Activated CD4-positive, alpha-beta T cell treated with anti-CD3 and anti-CD28 coated beads, Interleukin-2, amount 50 U/mL, for 24 hours (primary cell): ENCODE measurements at regions not wholly inside any gene's neighbourhood (a gene's known extent, or its start where the extent isn't known, plus 50 kb on each side); places are given as distances from the start of the nearest gene placed in this dataset.

Source experiments
- DNase-seq, 2 donors: peaks; one replicate each; pipeline ENCODE4 v3.0.0-alpha.2; 2020; ENCODE audit warnings: low read depth in 1 of 2, low spot score in 1 of 2

- DNase-seq, result no peak
Measured at GRCh38 chr7:69130396-69130795, 467.9 kb upstream of the AUTS2 start.

GRCh38 chr7:69134316-69134715, 464.0 kb upstream of the AUTS2 start:
- DNase-seq, result no peak

- DNase-seq, result no peak
Measured at GRCh38 chr7:69147631-69148030, 450.6 kb upstream of the AUTS2 start.

GRCh38 chr7:69149804-69150782, 448.2 kb upstream of the AUTS2 start:
- DNase-seq, result no peak

- DNase-seq, result no peak
Measured at GRCh38 chr7:69162326-69162725, 435.9 kb upstream of the AUTS2 start.

DNA sequence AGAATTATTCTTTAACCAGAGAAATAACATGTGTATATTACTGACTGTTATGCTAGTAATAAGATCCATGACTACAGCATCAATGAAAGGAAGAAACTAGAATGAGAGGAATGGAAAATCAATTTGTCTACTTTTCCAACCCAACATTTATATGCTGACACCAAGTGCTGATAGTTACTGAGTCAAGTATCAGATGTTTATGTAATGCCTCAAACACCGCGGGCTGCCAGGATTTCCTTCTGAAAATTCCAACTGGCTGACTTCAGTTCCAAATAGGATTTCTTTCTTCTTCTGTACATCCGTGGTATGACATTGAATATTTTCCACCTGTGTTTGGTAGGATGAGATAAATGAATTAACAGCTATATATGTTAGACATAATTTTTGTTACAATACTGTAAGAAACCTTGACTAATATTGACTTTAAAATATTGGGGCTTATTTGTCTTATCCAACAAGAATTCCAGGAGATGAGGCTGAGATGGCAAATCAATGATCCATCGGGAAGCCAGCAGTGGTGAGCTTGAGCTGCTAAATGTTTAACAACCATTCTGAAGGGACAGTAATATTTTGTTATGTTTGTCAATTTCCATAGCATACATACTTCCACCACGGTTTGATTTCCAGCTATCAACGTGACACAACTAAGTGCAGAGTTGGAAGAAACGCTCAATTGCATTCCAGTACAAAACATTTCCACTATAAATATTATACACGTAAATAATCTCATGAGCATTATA, 435.2 kb upstream of the AUTS2 start:
- DNase-seq, result no peak

DNA sequence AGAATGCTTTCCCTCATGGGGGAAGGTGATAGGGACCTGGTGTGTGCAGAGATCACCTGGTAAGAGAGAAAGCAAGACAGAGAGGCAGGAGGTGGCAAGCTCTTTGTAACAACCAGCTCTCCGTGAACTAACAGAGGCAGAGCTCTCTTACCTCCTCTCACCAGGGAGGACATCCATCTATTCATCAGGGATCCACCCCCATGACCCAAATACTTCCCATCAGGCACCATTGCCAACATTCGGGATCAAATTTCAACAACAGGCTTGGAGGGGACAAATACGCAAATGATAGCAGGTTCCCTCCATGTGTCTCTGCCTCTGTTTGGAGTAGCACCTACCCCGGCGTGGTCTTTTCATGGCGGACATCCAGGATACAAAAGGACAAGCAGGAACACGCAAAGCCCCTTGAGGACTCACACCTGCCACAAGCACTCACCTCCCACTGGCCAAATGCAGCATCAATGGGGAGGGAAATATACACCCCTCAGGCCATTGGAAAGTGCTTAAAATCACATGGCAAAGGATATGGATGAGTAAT, 431.2 kb upstream of the AUTS2 start:
- DNase-seq, result no peak

DNA sequence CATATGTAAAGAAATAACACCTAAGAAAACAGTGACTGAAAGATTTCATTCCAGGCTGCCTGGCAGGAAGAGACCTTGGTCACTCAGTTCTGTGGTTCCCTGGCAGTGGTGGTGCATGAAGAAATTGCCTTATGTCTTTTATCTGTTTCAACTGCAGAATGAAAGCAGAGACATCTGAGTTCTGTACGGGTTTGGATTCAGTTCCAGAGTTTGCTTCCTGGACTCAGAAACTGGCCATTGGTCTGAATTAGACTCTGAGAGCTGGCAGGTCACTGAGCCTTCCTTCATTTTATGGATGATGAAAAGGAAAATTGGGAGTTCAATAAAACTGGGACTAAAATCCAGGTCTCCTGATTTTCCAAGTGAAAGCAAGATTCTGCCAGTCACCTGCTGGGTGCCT, 428.9 kb upstream of the AUTS2 start:
- DNase-seq, result no peak

DNA sequence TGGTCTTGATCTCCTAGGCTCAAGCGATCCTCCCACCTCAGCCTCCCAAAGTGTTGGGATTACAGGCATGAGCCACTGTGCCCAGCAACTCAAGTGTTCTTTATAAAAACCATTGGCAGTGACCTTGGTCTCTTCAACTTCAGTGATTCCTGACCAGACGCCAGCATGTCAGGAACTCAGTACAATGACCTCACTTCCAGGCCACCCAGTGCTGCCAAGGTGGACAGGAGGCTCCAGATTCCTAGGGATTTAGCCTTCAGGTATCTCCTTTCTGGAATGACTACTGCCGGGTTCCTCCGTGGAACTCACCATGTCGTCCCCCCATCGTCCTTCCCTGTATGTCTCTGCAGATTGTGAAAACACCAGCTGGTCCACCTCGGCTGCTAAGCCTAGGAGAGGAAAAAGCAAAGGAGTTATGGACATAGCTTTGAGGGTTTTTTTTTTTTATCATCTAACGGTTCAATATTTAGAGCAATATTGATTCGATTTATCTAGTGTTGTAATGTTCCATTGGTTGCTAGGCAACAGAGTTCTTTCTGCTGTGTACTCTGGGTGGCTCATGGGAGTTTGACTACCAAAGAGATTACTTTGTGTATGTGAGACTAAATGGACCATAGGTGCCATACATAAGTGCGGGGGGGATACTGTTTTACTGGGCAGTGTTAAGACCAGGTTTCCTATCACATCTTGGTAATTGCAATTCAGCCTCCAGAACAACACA, 425.8 kb upstream of the AUTS2 start:
- DNase-seq, result no peak

GRCh38 chr7:69173341-69173740, 424.9 kb upstream of the AUTS2 start:
- no peak for DNase-seq

GRCh38 chr7:69173846-69174245, 424.4 kb upstream of the AUTS2 start:
- no peak for DNase-seq

GRCh38 chr7:69176841-69177240, 421.4 kb upstream of the AUTS2 start:
- no peak for DNase-seq

DNA sequence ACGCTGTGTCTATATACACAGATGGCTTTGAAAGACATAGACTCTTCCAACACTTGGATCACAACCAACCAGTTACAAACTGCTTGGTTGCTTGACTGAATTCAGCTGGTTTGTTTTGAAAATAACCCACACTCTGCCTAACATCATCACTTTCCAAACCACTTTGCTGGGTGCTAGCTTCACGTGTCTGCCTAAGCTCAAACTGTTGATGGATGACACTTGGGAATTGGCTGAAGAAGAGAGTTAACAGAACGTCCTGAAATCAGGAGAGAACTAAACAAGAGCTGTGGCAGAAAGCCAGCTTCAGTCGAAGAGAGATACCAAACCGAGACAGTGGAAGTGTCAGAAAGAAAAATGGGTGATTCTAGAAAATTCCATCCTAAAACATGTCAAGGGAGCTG, 420.8 kb upstream of the AUTS2 start:
- no peak for DNase-seq

DNA sequence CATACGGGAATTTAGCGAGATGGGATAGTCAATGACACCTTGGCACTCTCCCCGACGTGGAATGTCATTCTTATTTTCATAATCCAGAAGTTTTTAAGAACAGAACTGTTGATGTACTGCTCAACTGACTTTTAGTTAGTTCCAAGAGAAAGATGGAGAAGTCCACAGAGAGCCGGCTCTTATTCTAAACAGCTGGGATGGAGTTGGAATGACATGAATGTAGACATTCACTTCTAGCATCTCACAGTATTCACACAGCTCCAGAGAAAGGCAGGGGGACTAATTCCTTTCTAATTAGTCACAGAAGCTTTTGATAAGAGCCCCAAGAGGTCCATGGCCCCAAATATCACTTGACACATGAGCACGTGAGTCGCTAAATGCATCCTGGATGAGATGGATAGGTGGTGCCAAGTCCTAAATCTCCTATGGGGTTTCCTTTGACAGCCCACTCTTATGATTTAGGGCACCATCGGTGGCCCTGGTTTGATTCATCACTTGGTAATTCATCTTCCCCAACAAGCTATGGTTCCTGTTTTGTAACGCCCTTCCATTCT, 420.3 kb upstream of the AUTS2 start:
- DNase-seq, result no peak

- no peak for DNase-seq
Measured at GRCh38 chr7:69180662-69181061, 417.6 kb upstream of the AUTS2 start.

DNA sequence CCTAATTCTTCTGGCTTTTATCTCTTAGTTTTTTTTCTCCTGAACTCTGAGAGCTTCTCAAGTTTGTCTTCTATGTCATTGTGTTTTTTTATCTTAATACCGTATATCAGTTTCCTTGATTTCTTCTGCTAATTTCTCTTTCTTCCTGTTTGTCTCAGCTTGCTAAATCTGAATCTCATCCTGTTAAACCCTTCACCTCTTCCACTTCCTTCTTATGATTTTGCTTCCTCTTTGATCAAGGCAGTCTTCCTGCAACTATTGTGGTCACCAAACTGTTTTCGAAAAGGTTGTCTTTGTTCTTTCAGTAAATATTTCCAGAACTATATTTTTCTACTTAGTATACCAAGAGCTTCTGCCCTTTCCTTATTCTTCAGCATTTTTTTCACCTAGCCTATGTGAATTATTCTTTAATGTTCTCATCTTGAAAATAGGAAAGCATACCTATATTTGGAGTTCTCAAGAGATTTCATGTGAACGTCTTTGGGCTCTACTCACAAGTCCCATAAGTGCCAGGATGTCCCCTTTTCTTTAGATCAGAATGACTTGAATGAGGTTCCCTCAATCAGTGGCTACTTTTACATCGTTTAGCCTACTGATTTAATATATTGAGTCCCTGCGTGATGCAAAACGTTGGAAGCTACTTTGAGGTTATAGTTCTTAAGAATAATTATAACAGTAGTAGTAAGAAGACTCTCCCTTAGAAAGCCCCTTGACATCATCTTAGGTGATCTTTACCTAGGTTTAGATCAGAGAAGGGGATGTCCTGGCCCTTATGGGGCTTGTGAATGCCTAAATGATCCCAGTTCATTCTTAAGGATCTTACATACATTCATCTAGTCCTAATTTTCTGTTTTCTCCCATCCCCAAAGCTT, 415.4 kb upstream of the AUTS2 start:
- no peak for DNase-seq

- no peak for DNase-seq
Measured at GRCh38 chr7:69184339-69184738, 413.9 kb upstream of the AUTS2 start.

GRCh38 chr7:69185170-69185569, 413.1 kb upstream of the AUTS2 start:
- DNase-seq, result no peak

- no peak for DNase-seq
Measured at GRCh38 chr7:69186974-69187373, 411.3 kb upstream of the AUTS2 start.

- no peak for DNase-seq
Measured at GRCh38 chr7:69187824-69188333, 410.4 kb upstream of the AUTS2 start.
